ENCODE measurements at regions not wholly inside any gene's neighbourhood (a gene's known extent, or its start where the extent isn't known, plus 50 kb on each side); places are given as distances from the start of the nearest gene placed in this dataset.

GRCh38 chr18:28690100-28690499 lies 513.2 kb upstream of the CDH2 start:
- no peak overlapping the region for H3K27ac Mint-ChIP-seq
- no peaks in the 10 kb centered on the region for H3K9me3 Mint-ChIP-seq
- no peaks in the 10 kb centered on the region for H3K36me3 Mint-ChIP-seq (ENCODE audit: low read depth)
- no peaks in the 10 kb centered on the region for H3K27me3 Mint-ChIP-seq
- H3K4me3 Mint-ChIP-seq: no peak overlapping the region
- H3K4me1 Mint-ChIP-seq (ENCODE audit: low read depth): no peaks in the 10 kb centered on the region

DNA sequence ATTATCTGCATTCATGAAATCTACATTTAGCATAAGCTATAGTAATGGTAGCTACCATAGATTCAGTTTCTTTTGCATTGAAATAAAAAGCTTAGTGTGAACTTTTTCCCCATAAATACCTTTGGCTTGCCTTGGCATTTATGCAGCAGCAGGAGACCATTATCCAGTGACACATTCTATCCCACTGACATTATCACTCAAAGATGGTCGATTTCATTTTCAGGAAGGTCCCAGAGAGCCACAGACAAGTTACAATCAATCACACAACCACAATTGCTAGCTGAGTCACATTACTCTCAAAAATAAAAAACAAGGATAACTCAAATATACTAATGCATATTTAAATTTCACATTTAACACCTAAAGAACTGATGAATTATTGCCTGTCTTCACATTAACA lies 512.7 kb upstream of the CDH2 start:
- H3K9me3 Mint-ChIP-seq: no peaks in the 10 kb centered on the region
- no peak overlapping the region for H3K4me3 Mint-ChIP-seq
- H3K36me3 Mint-ChIP-seq (ENCODE audit: low read depth): no peaks in the 10 kb centered on the region
- no peaks in the 10 kb centered on the region for H3K4me1 Mint-ChIP-seq (ENCODE audit: low read depth)
- no peak overlapping the region for H3K27ac Mint-ChIP-seq
- H3K27me3 Mint-ChIP-seq: no peaks in the 10 kb centered on the region

GRCh38 chr18:28684746-28685355 lies 507.9 kb upstream of the CDH2 start:
- no peak overlapping the region for H3K27ac Mint-ChIP-seq
- no peak overlapping the region for H3K4me3 Mint-ChIP-seq
- H3K27me3 Mint-ChIP-seq: no peaks in the 10 kb centered on the region
- no peaks in the 10 kb centered on the region for H3K36me3 Mint-ChIP-seq (ENCODE audit: low read depth)
- no peaks in the 10 kb centered on the region for H3K9me3 Mint-ChIP-seq
- no peaks in the 10 kb centered on the region for H3K4me1 Mint-ChIP-seq (ENCODE audit: low read depth)

DNA sequence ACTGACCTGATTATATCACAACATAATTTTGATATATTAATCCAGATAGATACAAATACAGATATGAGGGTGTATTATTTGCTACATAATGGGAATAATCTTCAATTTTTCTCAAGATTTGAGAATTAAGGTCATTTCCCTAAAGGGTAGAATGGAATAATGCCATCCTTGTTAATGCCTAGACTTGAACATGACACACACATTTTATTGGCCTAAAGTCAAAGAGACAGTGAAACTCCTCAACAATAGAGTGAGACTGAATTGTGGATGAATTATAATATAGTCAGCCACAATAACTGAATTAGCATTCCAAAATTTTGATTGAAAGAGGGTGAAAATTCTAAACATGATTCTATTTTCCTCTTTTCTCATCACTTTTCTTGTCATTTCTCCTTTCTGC lies 506.0 kb upstream of the CDH2 start:
- H3K9me3 Mint-ChIP-seq: peaks cover 4% of the 10 kb centered on the region
- H3K36me3 Mint-ChIP-seq (ENCODE audit: low read depth): no peaks in the 10 kb centered on the region
- H3K27me3 Mint-ChIP-seq: no peaks in the 10 kb centered on the region
- H3K4me3 Mint-ChIP-seq: no peak overlapping the region
- H3K4me1 Mint-ChIP-seq (ENCODE audit: low read depth): no peaks in the 10 kb centered on the region
- no peak overlapping the region for H3K27ac Mint-ChIP-seq

DNA sequence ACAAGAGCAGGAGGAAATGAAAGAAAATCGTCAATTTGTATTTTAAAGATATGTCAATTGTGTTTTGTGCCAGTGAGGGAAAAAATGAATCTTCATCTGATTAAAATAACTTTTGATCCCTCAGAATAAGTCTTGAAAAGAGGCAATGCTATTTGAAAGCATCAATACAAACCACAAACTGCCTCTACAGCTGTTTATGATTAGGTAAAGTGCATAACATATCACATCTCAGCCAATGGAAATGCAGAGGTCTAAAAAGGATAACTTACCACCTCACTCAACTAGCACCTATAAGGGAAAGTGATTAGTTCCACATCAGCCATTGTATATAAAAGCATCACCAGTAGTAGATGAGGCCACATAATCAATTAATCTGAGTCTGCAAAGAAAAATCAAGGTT lies 492.2 kb upstream of the CDH2 start:
- Mint-ChIP-seq H3K27ac (no peak overlapping the region), H3K9me3 (peaks cover 13% of the 10 kb centered on the region), H3K4me3 (no peak overlapping the region), H3K4me1 (ENCODE audit: low read depth) (no peaks in the 10 kb centered on the region), H3K27me3 (no peaks in the 10 kb centered on the region), H3K36me3 (ENCODE audit: low read depth) (no peaks in the 10 kb centered on the region)

- Mint-ChIP-seq H3K27ac (no peak overlapping the region), H3K4me1 (ENCODE audit: low read depth) (no peaks in the 10 kb centered on the region), H3K36me3 (ENCODE audit: low read depth) (no peaks in the 10 kb centered on the region), H3K4me3 (no peak overlapping the region), H3K27me3 (no peaks in the 10 kb centered on the region), H3K9me3 (peaks cover 11% of the 10 kb centered on the region)
Observed at GRCh38 chr18:28666216-28666615, 489.3 kb upstream of the CDH2 start.

DNA sequence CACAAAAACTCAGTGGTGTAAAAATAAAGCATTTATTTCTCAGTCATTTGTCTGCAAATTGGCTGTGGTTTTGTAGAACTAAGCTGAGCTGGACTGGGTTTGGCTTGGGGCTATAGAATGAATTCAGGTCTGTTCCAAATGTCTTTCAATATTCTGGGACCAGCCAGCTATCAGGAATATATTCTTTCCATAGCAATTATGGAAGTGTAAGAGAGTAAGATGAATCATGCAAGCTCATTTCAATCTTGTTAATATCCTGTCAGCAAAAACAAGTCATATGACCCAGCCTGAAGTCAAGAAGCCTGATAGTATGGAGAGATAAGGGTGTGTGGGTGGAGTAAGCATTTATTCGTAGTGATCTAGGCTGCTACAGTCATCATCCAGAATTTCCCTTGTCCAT lies 481.0 kb upstream of the CDH2 start:
- H3K27ac Mint-ChIP-seq: no peak overlapping the region
- no peaks in the 10 kb centered on the region for H3K27me3 Mint-ChIP-seq
- peaks cover 11% of the 10 kb centered on the region for H3K9me3 Mint-ChIP-seq
- no peaks in the 10 kb centered on the region for H3K4me1 Mint-ChIP-seq (ENCODE audit: low read depth)
- no peaks in the 10 kb centered on the region for H3K36me3 Mint-ChIP-seq (ENCODE audit: low read depth)
- H3K4me3 Mint-ChIP-seq: no peak overlapping the region

DNA sequence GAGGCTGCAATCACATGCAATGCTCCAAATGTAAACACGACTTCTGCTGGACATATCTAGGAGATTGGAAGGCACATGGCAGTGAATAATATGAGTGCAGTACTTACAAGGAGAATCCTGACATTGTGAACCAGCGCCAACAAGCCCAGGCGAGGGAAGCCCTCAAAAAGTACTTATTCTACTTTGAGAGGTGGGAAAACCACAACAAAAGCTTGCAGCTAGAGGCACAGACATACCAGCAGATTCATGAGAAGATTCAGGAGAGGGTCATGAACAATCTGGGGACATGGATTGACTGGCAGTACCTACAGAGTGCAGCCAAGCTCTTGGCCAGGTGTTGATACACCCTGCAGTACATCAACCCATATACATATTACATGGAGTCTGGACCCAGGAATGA lies 475.7 kb upstream of the CDH2 start:
- Mint-ChIP-seq H3K27ac (no peak overlapping the region), H3K4me1 (ENCODE audit: low read depth) (no peaks in the 10 kb centered on the region), H3K27me3 (no peaks in the 10 kb centered on the region), H3K4me3 (no peak overlapping the region), H3K36me3 (ENCODE audit: low read depth) (no peaks in the 10 kb centered on the region), H3K9me3 (peaks cover 23% of the 10 kb centered on the region)

DNA sequence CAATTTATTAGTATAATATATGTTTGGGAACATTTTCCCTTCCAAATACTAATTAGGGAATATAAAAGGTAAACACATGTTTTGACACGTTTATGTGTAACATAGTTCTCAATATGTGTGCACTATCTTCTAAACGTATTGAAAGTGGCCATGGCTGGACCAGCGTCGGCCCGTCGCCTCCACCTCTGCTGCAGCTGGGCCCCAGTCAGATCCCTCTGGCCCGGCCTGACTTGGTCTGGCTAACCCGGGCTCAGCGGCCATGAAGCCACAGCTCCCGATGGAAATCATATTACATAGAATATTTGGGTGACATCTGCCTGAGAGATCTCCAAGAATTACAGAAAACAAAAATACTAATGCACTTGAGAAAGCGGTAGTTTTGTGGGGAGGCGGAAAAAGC lies 474.4 kb upstream of the CDH2 start:
- no peaks in the 10 kb centered on the region for H3K36me3 Mint-ChIP-seq (ENCODE audit: low read depth)
- no peaks in the 10 kb centered on the region for H3K27me3 Mint-ChIP-seq
- no peaks in the 10 kb centered on the region for H3K4me1 Mint-ChIP-seq (ENCODE audit: low read depth)
- H3K4me3 Mint-ChIP-seq: no peak overlapping the region
- peaks cover 23% of the 10 kb centered on the region for H3K9me3 Mint-ChIP-seq
- H3K27ac Mint-ChIP-seq: no peak overlapping the region

GRCh38 chr18:28650860-28651259 lies 473.9 kb upstream of the CDH2 start:
- Mint-ChIP-seq H3K4me1 (ENCODE audit: low read depth) (no peaks in the 10 kb centered on the region), H3K4me3 (no peak overlapping the region), H3K9me3 (peaks cover 23% of the 10 kb centered on the region), H3K27ac (no peak overlapping the region), H3K36me3 (ENCODE audit: low read depth) (no peaks in the 10 kb centered on the region), H3K27me3 (no peaks in the 10 kb centered on the region)

DNA sequence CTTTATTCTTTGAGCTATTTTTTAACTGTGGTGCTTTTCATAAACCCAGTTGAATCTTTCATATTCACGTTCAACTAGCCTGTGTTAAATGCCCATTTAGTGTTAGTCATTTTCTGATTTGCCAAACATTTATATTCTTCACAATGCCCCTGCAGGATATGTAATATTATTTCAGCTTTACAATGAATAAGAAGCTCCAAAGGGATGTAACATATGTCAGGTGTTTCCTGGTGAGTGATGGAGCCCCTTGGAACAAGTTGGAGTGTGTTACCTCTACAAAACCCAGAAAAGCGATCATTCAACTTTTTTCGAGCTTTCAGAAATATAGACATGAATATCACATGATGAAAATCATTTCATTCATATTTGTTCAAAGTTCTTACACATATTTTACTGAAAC lies 471.0 kb upstream of the CDH2 start:
- Mint-ChIP-seq H3K4me3 (no peak overlapping the region), H3K36me3 (ENCODE audit: low read depth) (no peaks in the 10 kb centered on the region), H3K4me1 (ENCODE audit: low read depth) (no peaks in the 10 kb centered on the region), H3K27me3 (no peaks in the 10 kb centered on the region), H3K27ac (no peak overlapping the region), H3K9me3 (peaks cover 18% of the 10 kb centered on the region)

- H3K27ac Mint-ChIP-seq: no peak overlapping the region
- H3K9me3 Mint-ChIP-seq: peaks cover 18% of the 10 kb centered on the region
- no peaks in the 10 kb centered on the region for H3K27me3 Mint-ChIP-seq
- H3K4me1 Mint-ChIP-seq (ENCODE audit: low read depth): no peaks in the 10 kb centered on the region
- no peak overlapping the region for H3K4me3 Mint-ChIP-seq
- H3K36me3 Mint-ChIP-seq (ENCODE audit: low read depth): no peaks in the 10 kb centered on the region
Observed at GRCh38 chr18:28637897-28638296, 461.0 kb upstream of the CDH2 start.

- Mint-ChIP-seq H3K9me3 (peaks cover 24% of the 10 kb centered on the region), H3K27ac (no peak overlapping the region), H3K4me3 (no peak overlapping the region), H3K27me3 (no peaks in the 10 kb centered on the region), H3K4me1 (ENCODE audit: low read depth) (no peaks in the 10 kb centered on the region), H3K36me3 (ENCODE audit: low read depth) (no peaks in the 10 kb centered on the region)
Observed at GRCh38 chr18:28635530-28635929, 458.6 kb upstream of the CDH2 start.

- Mint-ChIP-seq H3K4me1 (ENCODE audit: low read depth) (no peaks in the 10 kb centered on the region), H3K36me3 (ENCODE audit: low read depth) (no peaks in the 10 kb centered on the region), H3K27ac (no peak overlapping the region), H3K4me3 (no peak overlapping the region), H3K27me3 (no peaks in the 10 kb centered on the region), H3K9me3 (peaks cover 5% of the 10 kb centered on the region)
Observed at GRCh38 chr18:28626756-28627155, 449.8 kb upstream of the CDH2 start.

GRCh38 chr18:28607991-28608390 lies 431.1 kb upstream of the CDH2 start:
- Mint-ChIP-seq H3K36me3 (ENCODE audit: low read depth) (no peaks in the 10 kb centered on the region), H3K27ac (no peak overlapping the region), H3K4me3 (no peak overlapping the region), H3K27me3 (no peaks in the 10 kb centered on the region), H3K4me1 (ENCODE audit: low read depth) (no peaks in the 10 kb centered on the region), H3K9me3 (peaks cover 8% of the 10 kb centered on the region)

GRCh38 chr18:28606686-28607085 lies 429.8 kb upstream of the CDH2 start:
- no peaks in the 10 kb centered on the region for H3K4me1 Mint-ChIP-seq (ENCODE audit: low read depth)
- peaks cover 8% of the 10 kb centered on the region for H3K9me3 Mint-ChIP-seq
- no peaks in the 10 kb centered on the region for H3K27me3 Mint-ChIP-seq
- no peak overlapping the region for H3K27ac Mint-ChIP-seq
- H3K4me3 Mint-ChIP-seq: no peak overlapping the region
- no peaks in the 10 kb centered on the region for H3K36me3 Mint-ChIP-seq (ENCODE audit: low read depth)
